ENCODE measurements at regions not wholly inside any gene's neighbourhood (a gene's known extent, or its start where the extent isn't known, plus 50 kb on each side); places are given as distances from the start of the nearest gene placed in this dataset.

- TF ChIP-seq POLR2A (IDR thresholded peaks at IDR 0.05) (no peak), CTCF (IDR thresholded peaks at IDR 0.05) (no peak)
Observed at GRCh38 chr5:58114324-58114723, 345.6 kb downstream of the PLK2 start.

Data from lower leg skin (tissue), 3 donors.